GM18867 (cell line): ENCODE measurements at regions not wholly inside any gene's neighbourhood (a gene's known extent, or its start where the extent isn't known, plus 50 kb on each side); places are given as distances from the start of the nearest gene placed in this dataset.
"Not testable (repeated sequence)": the region's sequence is repeated elsewhere in the genome, so short reads cannot be mapped to it uniquely, and the experiment has no call there.

Experiments
- ATAC-seq: cut with Tn5 transposase; IDR thresholded peaks from one replicate; pipeline ENCODE4 v1.9.1; 2021; ENCODE audit warnings: mild to moderate bottlenecking, moderate library complexity; ENCODE audit not compliant: unreplicated experiment

GRCh38 chr6:26951211-26951610, 291.7 kb upstream of the ZNF322 start:
- not testable (repeated sequence) for ATAC-seq

GRCh38 chr6:26956078-26956600, 291.4 kb upstream of the PRSS16 start:
- ATAC-seq = not testable (repeated sequence)

DNA sequence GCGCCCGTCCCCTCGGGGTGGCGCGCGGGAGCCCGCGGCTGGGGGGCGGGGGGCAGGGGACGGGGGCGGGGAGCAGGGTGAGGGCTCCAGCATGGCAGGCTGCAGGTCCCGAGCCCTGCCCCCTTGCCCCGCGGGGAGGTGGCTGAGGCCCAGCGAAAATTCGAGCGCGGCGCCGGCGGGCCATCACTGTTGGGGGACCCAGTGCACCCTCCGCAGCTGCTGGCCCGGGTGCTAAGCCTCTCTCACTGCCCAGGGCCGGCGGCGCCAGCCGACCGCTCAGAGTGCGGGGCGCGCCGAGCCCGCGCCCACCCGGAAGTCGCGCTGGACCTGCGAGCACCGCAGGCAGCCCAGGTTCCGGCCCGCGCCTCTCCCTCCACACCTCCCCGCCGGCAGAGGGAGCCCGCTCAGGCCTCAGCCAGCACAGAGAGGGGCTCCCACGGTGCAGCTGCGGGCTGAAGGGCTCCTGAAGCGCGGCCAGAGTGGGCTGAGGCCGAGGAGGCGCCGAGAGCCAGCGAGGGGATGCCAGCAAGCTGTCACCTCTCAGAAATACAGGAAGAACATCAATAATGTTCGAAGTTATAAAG, 290.8 kb upstream of the PRSS16 start:
- peak; percentile 58 for ATAC-seq

DNA sequence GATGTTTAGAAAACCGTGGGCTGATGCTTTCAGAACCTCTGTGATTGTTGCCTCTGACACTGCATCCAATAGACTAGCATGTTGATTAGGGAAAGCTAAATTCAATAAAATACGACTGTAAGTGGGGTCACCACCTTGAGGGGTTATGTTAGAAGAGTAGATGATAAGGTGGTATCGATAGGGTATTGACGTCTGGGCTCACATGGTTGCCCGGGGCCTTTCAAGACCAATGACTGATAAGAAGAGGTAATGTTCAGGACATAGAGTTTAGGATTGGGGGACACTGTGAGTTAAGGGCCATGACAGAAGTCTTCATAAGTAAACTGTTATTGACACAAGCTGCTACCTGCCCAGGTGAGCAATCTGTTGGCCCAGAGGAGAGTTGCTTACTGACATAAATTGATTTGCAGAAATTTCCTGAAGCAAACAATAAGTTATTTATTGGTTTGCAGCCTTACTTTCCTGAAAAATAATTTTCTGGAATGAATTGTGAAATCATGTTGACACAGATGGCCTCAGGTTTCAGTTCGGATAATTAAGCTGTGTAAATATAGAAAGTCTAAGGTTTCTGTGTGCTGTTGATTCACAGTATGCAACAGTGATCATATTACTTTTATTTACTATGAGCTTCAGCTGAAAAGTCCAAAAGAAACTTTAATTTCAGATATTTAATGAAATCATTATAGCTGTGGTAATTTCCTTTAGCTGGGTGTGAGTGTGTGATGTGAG, 289.9 kb upstream of the PRSS16 start:
- not testable (repeated sequence) for ATAC-seq

GRCh38 chr6:26961236-26961635, 286.3 kb upstream of the PRSS16 start:
- not testable (repeated sequence) for ATAC-seq

DNA sequence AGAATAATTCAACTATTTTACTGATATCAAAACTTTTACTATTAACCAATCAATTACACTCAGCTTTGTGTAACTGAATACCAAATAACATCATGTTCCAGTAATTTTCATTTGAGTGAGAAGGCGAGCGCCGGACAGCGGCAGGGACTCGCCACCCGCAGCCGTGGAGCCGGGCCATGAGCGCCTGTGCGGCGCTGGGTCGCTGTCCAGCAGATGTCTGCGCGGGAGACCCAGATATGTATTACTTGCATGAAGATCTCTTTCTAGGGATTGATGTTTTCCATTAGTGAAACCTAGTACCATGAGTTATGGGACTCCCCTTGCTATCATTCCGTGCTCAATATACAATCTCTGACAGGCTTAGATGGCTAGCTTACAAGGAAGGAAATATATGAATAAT, 245.1 kb upstream of the PRSS16 start:
- ATAC-seq = no peak

DNA sequence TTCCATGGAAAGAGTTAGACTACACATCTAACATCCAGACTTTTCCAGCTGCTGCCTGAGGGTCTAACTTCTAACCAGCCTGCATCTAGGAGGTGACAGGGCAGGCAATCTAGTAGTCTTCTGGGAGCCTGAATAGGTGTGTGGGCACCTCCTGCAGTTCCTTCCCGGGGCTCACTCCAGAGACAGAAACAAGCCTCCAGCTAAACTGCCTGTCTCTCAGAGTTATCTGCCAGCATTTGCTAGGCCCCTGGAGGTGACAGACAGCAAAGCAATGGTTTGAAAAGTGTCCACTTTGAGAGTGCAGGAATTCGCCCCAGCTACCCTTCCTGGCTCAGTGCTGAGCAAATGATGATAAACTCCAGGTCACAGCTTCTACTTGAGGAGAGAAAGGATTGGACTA, 240.5 kb upstream of the PRSS16 start:
- ATAC-seq = no peak

DNA sequence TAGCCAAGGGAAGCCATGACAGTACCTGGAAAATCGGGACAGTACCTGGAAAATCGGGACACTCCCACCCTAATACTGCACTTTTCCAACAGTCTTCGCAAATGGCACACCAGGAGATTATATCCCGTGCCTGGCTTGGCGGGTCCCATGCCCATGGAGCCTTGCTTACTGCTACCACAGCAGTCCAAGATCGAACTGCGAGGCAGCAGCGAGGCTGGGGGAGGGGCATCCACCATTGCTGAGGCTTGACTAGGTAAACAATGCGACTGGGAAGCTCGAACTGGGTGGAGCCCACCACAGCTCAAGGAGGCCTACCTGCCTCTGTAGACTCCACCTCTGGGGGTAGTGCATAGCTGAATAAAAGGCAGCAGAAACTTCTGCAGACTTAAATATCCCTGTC, 238.9 kb upstream of the PRSS16 start:
- ATAC-seq = not testable (repeated sequence)

DNA sequence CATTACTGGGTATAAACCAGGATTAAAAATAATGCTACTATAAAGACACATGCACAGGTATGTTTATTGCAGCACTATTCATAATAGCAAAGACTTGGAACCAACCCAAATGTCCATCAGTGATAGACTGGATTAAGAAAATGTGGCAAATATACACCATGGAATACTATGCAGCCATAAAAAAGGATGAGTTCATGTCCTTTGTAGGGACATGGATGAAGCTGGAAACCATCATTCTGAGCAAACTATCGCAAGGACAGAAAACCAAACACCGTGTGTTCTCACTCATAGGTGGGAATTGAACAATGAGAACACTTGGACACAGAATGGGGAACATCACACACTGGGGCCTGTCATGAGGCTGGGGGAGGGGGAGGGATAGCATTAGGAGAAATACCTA, 233.4 kb upstream of the PRSS16 start:
- ATAC-seq = not testable (repeated sequence)

DNA sequence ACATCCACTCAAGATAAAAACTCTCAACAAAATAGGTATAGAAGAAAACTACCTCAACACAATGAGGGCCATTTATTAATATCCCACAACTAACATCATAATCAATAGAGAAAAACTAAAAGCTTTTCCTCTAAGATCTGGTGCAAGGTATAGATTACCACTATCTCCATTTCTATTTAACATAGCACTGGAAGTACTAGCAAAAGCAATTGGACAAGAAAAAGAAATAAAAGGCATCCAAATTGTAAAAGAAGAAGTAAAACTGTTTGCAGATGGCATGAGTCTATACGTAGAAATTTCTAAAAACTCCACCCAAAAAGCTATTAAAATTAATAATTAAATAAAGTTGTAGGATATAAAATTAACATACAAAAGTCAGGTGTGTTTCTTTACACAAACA, 230.8 kb upstream of the PRSS16 start:
- no peak for ATAC-seq

- not testable (repeated sequence) for ATAC-seq
Observed at GRCh38 chr6:27018401-27018800, 229.1 kb upstream of the PRSS16 start.

DNA sequence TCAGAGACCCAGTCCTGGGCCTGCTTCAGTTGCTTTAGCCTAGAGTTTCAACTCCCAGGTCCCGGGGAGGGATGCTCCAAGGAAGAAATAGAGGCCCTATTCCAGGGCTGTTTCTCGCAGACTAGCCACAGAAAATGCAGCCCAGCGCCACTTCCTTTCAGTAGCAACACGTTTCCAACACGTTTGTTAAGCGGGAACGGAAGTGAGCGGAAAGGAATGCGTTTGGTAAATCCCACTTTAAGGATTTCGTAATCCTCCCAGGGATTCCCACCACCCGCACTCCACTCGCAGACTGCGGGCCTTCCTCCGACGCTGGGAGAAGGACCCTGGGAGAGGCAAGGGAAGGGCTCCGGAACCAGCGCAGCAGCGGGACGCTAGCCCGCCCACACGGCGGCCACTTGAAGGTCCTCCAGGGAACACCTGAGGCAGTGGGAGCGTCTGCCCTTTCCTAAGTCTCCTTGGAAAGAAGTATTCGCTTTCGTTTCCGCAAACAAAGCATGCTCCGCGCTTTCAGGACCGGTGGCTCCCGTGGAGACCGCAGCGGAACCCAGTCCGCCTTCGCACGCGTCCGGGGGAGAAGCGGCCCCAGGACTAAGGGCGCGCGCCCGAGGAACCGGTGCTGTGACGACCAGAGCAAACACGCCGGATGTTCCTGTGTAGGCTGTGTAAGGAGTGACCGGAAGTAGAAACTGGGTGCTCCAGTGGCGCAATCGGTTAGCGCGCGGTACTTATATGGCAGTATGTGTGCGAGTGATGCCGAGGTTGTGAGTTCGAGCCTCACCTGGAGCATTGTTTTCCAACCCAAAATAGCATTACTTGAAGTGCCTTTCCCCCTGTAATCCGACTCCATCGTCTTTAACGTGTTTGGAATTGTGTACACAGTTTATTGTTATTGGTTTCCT, 227.6 kb upstream of the PRSS16 start:
- no peak for ATAC-seq

DNA sequence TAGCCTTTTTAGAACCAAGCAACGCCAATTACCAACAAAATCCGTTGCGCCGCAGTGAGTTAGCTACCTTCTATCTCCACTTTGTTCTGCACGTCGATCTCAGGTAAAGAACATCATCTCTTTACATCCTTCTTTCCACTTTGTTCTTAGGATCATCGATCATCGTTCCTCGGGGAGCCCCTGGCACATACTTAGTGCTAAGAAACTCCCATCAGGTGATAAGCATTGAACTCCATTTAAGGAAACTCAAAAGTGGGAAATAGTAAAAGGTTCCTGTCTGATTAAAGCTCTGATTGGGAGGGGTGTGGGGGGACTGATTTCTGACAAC, 227.0 kb upstream of the PRSS16 start:
- ATAC-seq = no peak

GRCh38 chr6:27023664-27024063, 223.8 kb upstream of the PRSS16 start:
- ATAC-seq = no peak

DNA sequence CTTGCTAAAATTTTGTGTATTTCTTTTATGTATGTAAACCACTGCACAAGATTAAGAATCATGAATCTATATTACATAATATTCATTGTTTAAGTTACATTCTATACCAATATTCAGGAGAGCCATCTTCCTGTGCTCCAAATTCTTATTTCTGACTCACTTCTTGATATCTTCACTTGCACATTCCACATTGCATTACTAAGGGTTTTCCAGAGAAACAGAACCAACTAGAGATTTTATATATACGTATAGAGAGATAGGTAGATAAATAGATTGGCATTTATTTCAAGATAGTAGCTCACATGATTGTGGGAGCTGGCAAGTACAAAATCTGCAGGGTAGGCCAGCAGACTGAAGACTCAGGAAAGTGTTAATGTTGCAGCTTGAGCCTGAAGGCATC, 222.2 kb upstream of the PRSS16 start:
- ATAC-seq = no peak

GRCh38 chr6:27026361-27026760, 221.1 kb upstream of the PRSS16 start:
- no peak for ATAC-seq

DNA sequence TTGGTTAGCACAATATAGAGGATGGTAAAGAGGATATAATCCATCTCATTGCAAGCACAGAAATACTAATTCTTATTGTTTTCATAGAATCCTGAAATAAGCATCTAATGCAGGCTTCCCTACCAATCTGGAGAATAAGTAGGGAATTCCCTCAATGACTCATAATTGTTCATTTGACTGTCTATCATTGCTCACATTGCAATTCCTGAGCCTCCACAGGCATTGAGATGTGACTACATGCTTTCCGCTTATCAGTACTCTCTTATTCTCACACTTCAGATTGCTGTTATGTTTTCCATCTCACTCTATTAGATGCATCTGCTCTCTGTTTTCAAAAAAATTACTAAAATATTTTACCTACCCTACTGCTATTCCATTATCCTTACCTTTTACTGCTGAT, 216.2 kb upstream of the PRSS16 start:
- ATAC-seq = no peak

GRCh38 chr6:27038498-27038897, 209.0 kb upstream of the PRSS16 start:
- ATAC-seq = no peak

DNA sequence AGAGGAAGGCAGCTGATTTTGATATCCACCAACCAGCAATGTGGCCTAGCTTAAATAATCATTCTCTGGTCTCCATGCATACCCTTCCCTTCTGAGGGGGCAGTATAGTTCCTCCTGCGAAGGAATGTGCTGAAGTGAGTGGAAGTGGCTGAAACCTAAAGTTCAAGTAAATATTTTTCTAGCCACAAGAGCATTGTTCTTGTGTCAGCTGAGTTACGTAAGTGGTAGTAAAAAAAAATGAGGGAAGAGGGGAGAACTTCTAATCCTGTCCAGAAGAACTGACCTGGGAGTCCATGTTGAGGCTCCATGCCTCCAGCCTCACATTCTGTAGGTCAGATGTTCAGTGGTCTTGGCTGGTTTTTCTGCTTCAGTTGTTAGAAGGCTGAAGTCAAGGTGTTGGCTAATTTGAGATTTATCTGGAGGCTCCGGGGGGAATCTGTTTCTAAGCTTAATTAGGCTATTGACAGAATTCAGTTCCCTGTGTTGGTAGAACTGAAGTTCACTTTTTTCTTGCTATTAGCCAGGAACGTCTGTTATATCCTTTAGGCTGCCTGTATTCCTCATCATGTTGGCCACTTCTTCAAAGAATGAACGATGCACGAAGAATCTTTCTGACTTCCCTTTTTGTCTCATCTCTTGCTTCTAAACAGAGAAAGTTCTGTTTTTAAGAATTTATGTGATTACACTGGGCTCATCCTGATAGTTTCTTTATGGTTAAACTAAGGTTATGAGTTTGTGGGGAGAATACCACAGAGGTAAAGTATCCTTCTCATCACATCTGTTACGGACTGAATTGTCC, 207.1 kb upstream of the PRSS16 start:
- no peak for ATAC-seq

DNA sequence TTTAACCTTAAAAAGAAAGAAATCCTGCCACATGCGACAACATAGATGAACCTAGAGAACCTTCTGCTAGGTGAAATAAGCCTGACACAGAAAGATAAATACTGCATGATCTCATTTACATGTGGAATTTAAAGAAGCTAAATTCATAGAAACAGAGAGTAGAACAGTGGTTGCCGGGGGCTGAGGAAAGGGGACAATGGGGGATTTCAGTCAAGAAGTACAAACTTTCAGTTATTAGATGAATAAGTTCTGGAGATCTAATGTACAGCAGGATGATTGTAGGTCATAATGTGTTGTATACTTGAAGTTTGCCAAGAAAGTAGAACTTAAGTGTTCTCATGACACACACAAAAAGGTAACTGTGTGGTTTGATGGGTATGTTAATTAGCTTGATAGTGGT, 204.3 kb upstream of the PRSS16 start:
- no peak for ATAC-seq

DNA sequence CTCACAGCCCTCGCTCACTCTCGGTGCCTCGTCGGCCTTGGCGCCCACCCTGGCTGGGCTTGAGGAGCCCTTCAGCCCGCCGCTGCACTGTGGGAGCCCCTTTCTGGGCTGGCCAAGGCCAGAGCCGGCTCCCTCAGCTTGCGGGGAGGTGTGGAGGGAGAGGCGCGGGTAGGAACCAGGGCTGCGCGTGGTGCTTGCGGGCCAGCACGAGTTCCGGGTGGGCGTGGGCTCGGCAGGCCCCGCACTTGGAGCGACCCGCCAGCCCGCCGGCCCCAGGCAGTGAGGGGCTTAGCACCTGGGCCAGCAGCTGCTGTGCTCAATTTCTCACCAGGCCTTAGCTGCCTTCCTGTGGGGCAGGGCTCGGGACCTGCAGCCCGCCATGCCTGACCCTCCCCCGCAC, 202.4 kb upstream of the PRSS16 start:
- ATAC-seq = not testable (repeated sequence)
